ENCODE measurements at regions not wholly inside any gene's neighbourhood (a gene's known extent, or its start where the extent isn't known, plus 50 kb on each side); places are given as distances from the start of the nearest gene placed in this dataset.

- Histone ChIP-seq H3K4me3 (no peak overlapping the region), H3K4me1 (no peaks in the 10 kb centered on the region), H3K27me3 (no peaks in the 10 kb centered on the region), H3K36me3 (no peaks in the 10 kb centered on the region), H3K27ac (no peak overlapping the region), H3K9me3 (no peaks in the 10 kb centered on the region)
- TF ChIP-seq POLR2A (IDR thresholded peaks at IDR 0.05), result no peak
- no peak for TF ChIP-seq CTCF (IDR thresholded peaks at IDR 0.05)
- no peak for DNase-seq
Measured at GRCh38 chr5:19044311-19044710, 943.7 kb downstream of the CDH18 start.

- no peaks in the 10 kb centered on the region for H3K9me3 ChIP-seq
- H3K27me3 ChIP-seq, result no peaks in the 10 kb centered on the region
- H3K27ac ChIP-seq, result no peak overlapping the region
- no peaks in the 10 kb centered on the region for H3K4me1 ChIP-seq
- no peaks in the 10 kb centered on the region for H3K36me3 ChIP-seq
- TF ChIP-seq POLR2A (IDR thresholded peaks at IDR 0.05) (no peak), CTCF (IDR thresholded peaks at IDR 0.05) (no peak)
- DNase-seq, result no peak
- H3K4me3 ChIP-seq, result no peak overlapping the region
Measured at GRCh38 chr5:19044931-19045695, 942.9 kb downstream of the CDH18 start.

- TF ChIP-seq POLR2A (IDR thresholded peaks at IDR 0.05) (no peak), CTCF (IDR thresholded peaks at IDR 0.05) (no peak)
- no peaks in the 10 kb centered on the region for H3K27me3 ChIP-seq
- no peaks in the 10 kb centered on the region for H3K9me3 ChIP-seq
- H3K36me3 ChIP-seq, result no peaks in the 10 kb centered on the region
- no peak overlapping the region for H3K27ac ChIP-seq
- no peaks in the 10 kb centered on the region for H3K4me1 ChIP-seq
- DNase-seq, result no peak
- no peak overlapping the region for H3K4me3 ChIP-seq
Measured at GRCh38 chr5:19047277-19047676, 940.7 kb downstream of the CDH18 start.

GRCh38 chr5:19048726-19049125 is 939.3 kb downstream of the CDH18 start:
- H3K4me3 ChIP-seq, result no peak overlapping the region
- DNase-seq, result no peak

GRCh38 chr5:19058216-19058615 is 929.8 kb downstream of the CDH18 start:
- H3K9me3 ChIP-seq, result peaks cover 0 to 2% (median 0%) of the 10 kb centered on the region in 4 donors
- no peaks in the 10 kb centered on the region for H3K27me3 ChIP-seq
- H3K4me3 ChIP-seq, result no peak overlapping the region
- TF ChIP-seq POLR2A (IDR thresholded peaks at IDR 0.05), result no peak
- no peak for TF ChIP-seq CTCF (IDR thresholded peaks at IDR 0.05)
- DNase-seq, result no peak
- H3K36me3 ChIP-seq, result no peaks in the 10 kb centered on the region
- no peak overlapping the region for H3K27ac ChIP-seq
- no peaks in the 10 kb centered on the region for H3K4me1 ChIP-seq

More at GRCh38 chr5:19048726-19049125, 939.3 kb downstream of the CDH18 start:
- TF ChIP-seq POLR2A (IDR thresholded peaks at IDR 0.05) (no peak), CTCF (IDR thresholded peaks at IDR 0.05) (no peak)
- Histone ChIP-seq H3K36me3 (no peaks in the 10 kb centered on the region), H3K9me3 (no peaks in the 10 kb centered on the region), H3K27me3 (no peaks in the 10 kb centered on the region), H3K4me1 (no peaks in the 10 kb centered on the region), H3K27ac (no peak overlapping the region)

Data from Peyer's patch (tissue), 4 donors.